ENCODE measurements at regions not wholly inside any gene's neighbourhood (a gene's known extent, or its start where the extent isn't known, plus 50 kb on each side); places are given as distances from the start of the nearest gene placed in this dataset.

GRCh38 chr14:101171650-101172049 is 268.1 kb upstream of the RTL1 start:
- TF ChIP-seq CTCF (conservative IDR thresholded peaks at IDR 0.05; ENCODE audit: low read depth, low read length) (no peak), EZH2 (IDR thresholded peaks at IDR 0.05; ENCODE audit: borderline replicate concordance, low read depth, low read length, poor library complexity, severe bottlenecking) (no peak)

Data from A673 (cell line).